LHCN-M2 (cell line): ENCODE measurements at regions not wholly inside any gene's neighbourhood (a gene's known extent, or its start where the extent isn't known, plus 50 kb on each side); places are given as distances from the start of the nearest gene placed in this dataset.
"Not testable (repeated sequence)": the region's sequence is repeated elsewhere in the genome, so short reads cannot be mapped to it uniquely, and the experiment has no call there.

Experiments
- DNase-seq: peaks from one replicate; pipeline ENCODE4 v3.0.0-alpha.2; 2012; ENCODE audit warnings: low read depth

- DNase-seq: peak; percentile 19
Measured at GRCh38 chr11:12585861-12586260, 88.4 kb upstream of the TEAD1 start.

DNA sequence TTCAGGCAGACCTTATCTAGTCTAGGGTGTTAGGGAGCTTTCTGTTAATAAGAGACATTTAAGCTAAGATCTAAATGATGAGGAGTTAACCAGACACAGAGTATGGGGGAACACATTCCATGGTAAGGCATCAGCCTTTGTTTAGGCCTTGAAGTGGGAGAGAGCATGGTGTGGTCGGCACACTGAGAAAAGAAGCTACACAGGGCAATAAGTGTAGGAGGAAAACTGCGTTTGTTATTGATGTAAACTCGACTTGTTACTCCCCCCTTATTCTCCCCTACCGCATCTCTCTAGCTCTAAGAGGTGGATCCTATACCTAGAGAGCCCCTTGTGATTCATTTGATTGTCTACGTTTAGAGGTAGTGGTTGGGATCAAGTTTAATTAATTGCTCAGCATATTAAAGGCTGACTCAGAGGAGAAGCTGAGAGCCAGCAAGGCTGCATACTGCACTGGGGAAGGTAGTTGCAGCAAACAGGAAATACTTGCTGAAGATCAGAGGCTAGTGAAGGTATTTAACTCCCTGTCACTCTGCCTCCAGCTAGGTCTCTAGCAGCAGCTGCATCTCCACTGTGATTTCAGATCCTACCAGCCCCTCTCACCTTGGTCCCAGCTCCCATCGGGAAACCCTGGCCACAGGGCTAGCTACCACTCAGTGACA lies 86.8 kb upstream of the TEAD1 start:
- peak; percentile 3 for DNase-seq

GRCh38 chr11:12591706-12592105 lies 82.5 kb upstream of the TEAD1 start:
- no peak for DNase-seq

GRCh38 chr11:12592283-12592682 lies 81.9 kb upstream of the TEAD1 start:
- DNase-seq: no peak

DNA sequence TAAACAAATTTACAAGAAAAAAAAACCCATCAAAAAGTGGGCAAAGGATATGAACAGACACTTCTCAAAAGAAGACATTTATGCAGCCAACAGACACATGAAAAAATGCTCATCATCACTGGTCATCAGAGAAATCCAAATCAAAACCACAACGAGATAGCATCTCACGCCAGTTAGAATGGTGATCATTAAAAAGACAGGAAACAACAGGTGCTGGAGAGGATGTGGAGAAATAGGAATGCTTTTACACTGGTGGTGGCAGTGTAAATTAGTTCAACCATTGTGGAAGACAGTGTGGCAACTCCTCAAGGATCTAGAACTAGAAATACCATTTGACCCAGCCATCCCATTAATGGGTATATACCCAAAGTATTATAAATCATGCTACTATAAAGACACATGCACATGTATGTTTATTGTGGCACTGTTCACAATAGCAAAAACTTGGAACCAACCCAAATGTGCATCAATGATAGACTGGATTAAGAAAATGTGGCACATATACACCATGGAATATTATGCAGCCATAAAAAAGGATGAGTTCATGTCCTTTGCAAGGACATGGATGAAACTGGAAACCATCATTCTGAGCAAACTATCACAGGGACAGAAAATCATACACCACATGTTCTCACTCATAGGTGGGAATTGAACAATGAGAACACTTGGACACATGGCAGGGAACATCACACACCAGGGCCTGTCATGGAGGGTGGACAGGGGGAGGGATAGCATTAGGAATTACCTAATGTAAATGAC lies 79.0 kb upstream of the TEAD1 start:
- DNase-seq: peak; percentile 49

DNA sequence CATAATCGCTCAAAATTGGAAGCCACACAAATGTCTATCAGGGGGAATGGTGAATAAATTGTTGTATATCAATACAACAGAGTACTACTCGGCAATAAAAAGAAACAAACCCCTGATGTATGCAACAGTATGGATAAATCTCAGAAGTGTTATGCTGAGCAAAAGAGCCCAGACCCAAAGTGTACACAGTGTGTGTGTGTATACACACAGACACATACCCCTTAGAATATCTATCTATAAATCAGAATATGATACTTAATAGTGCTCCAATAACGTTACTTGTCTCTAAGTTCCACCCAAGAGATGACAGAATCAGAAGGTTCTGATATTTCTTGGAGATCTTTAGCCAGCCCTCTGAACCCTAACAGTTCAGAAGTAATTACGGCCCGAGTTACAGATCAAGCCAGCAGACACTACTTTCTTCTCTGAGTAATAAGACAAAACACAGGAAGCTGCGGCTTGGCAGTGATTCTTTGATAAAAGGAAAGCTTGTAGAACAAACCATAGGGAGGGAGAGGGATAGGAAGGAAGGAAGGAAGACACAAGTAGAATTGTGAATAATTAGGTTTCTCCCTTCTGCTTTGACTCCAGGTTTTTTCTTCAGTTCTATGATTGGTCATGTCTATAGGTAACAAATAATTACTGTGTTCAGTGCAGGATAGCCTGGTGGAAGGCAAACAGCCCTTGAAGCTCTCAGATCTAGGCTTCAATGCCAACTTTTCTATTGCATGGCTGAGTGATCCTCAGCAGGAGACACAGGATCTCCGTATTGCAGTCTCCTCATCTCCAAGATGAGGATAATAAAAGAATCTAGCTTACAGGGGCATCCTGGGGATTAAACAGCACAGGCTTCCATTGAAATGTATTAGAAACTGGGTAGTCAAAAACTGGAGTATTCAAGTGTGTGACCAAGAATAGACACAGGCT lies 75.6 kb upstream of the TEAD1 start:
- no peak for DNase-seq

- DNase-seq: no peak
Measured at GRCh38 chr11:12599408-12600143, 74.6 kb upstream of the TEAD1 start.

- DNase-seq: no peak
Measured at GRCh38 chr11:12600829-12601228, 73.4 kb upstream of the TEAD1 start.

DNA sequence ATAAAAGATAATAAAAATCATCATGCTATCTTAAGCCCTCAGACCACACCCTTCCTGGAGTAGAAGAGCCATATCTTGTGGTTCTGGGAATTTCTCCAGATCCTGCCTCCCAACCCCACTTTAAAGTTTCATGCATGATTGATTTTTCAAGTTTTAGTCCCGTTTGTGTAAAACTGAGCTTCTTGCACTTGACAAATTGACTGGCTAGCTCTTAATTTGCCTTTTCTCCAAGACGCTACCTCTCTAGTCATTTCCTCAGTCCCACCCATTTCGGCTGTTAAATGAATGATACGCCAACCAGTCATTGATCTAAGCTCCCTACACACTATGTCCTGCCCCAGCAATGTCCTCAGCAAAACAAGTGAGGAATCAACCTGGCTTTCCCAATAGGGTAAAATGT lies 71.8 kb upstream of the TEAD1 start:
- no peak for DNase-seq

DNA sequence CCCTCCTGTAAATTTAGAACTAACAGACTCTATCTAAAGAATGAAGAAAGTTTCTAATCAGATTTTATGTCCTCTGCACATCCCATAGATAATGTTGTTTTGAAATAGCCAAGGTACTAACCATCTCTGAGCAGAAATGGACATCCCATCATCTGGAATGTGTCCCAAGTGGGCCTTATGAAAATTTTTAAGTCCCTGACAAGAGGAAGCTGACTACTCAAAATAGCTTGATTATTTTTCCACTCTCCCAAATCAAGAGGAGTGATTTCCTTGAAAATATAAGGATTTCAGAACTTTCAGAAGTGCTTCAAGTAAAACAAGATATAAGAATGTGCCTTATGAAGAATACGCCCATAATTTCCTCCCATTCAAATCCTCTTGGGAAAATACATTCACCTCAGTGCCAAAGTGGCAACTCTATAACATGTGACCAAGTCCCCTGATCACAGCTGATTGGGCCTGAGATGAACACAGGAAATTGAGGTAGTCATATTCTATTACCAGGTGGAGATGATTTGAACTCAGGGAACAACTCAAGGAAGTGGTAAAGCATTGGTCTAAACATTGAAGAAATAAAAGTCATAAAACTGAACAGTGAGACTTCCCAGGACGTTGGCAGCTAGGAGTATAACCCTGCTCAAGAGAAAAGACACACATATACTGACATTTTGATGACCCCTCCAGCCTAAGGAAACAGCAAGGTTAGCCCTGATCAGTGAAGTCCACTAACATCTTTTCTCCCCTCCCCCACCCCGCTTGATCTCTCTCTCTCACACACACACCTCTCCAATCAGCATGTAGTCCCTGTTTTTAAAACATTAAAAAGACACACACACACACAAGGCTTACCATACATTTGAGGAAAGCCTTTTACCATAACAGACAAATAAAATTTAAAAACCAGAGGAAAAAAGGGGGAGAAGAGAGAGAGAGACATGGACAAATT lies 70.8 kb upstream of the TEAD1 start:
- DNase-seq: no peak

DNA sequence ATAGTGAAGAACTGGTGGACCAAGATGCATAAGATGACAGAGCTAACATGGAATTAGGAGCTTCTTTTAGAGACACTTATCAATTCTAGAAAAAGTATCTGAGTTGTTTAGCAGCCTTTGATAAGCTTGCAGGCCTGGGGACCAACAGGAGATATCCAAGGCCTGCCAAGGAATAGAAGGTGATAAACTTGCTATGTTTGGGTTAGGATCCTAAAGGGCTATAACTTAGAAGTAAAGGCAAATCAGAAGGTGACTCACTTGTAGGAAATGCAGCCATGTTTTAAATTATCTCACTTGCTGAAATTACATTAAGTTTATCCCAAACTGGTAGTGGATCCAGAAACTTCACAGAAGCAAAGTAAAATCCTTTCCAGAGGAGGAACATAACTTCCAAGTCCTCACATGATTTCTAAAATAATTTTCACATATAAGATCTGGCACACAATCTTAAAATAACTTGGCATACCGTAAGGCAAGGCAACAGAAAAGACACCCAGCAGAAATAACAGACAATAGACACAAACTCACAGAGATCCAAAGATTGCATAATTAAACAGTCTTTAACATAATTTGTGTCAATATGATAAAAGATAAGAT lies 69.6 kb upstream of the TEAD1 start:
- DNase-seq: no peak

- peak; percentile 70 for DNase-seq
Measured at GRCh38 chr11:12606597-12606996, 67.6 kb upstream of the TEAD1 start.

DNA sequence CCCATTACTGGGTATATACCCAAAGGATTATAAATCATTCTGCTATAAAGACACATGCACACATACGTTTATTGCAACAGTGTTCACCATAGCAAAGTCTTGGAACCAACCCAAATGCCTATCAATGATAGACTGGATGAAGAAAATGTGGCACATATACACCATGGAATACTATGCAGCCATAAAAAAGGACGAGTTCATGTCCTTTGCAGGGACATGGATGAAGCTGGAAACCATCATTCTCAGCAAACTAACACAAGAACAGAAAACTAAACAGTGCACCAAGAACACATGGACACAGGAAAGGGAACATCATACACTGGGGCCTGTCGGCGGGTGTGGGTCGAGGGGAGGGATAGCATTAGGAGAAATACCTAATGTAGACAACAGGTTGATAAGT lies 65.5 kb upstream of the TEAD1 start:
- DNase-seq: not testable (repeated sequence)

DNA sequence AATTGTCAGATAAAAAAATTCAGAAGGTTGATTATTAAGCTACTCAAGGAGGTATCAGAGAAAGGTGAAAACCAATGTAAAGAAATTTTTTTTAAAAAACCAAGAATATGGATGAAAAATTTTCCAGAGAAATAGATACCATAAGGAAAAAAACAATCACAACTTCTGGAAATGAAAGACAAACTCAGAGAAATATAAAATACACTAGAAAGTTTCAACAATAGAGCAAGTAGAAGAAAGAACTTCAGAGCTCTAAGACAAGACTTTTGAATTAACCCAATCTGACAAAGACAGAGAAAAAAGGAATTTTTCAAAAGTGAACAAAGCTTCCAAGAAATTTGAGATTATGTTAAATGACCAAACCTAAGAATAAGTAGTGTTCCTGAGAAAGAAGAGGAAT lies 62.9 kb upstream of the TEAD1 start:
- DNase-seq: no peak

DNA sequence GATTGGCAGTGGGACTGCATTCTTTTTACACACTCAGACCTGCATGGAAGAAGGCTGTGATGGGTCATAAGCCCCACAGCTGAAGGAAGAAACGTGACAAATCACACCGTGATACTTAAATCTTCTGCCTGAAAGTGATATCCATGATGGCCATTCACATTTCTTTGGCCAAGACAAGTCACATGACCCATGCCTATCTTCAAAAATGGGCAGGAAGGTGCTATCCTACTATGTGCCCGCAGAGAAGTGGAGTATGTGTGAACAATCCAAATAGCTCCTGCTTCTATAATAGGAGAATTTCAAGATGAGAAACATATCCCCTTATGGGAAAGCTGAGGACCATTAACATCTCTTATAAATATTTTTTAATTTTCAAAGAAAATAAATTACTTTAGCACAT lies 56.6 kb upstream of the TEAD1 start:
- no peak for DNase-seq

DNA sequence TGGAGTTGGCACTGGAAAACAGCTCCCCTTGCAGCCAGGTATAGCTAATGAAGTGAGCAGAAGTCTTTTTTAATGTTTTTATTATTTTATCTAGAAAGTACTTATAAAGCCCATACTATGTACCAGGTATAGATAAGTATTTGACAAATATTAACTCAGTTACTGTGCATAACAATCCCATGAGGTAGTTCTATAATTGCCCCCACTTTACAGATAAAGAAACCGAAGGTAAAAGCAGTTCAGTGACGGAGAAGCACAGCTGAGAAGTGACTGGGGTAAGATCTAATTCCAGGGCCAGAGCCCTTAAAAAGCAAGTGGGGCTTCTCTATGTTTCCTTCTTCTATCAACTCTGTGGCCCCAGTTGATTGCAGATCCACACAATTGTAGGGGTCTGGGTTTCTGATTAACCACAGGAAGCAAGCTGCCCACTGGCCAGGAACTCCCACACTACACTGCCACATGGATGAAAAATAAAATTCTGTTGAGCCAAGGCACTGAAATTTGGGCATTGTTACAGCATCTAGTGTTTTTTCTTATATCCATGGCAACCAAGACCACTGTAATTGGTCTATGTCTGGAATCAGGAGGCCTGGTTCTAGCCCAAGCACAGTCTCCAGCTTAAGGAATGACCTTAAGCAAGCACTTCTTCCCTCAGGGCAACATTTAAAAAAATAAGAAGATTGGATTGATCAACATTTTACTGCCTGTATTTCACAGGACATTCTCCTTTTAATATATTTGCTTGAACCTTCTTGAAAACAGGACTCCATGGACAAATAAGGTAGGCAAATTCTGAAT lies 55.3 kb upstream of the TEAD1 start:
- DNase-seq: no peak

- DNase-seq: no peak
Measured at GRCh38 chr11:12623869-12624268, 50.4 kb upstream of the TEAD1 start.
